GM12878 (cell line): ENCODE measurements at regions not wholly inside any gene's neighbourhood (a gene's known extent, or its start where the extent isn't known, plus 50 kb on each side); places are given as distances from the start of the nearest gene placed in this dataset.

ENCODE experiments used
- CTCF ChIP-seq, 3 experiments: IDR thresholded peaks in 2 of 3; conservative IDR thresholded peaks in 1 of 3; 2 replicates each; pipeline ENCODE4 v1.5.1; 2011; ENCODE audit warnings: low read depth in 3 of 3, low read length in 3 of 3, mild to moderate bottlenecking in 3 of 3, control low read depth in 2 of 3, moderate library complexity in 2 of 3, inconsistent platforms in 1 of 3, mixed read lengths in 1 of 3; ENCODE audit not compliant: control insufficient read depth in 2 of 3, insufficient read depth in 1 of 3; ENCODE audit errors: extremely low read depth in 1 of 3
- EZH2 ChIP-seq: IDR thresholded peaks from 2 replicates; pipeline ENCODE4 v1.6.1; 2012; ENCODE audit warnings: low read depth, mild to moderate bottlenecking, control low read depth, inconsistent platforms, low read length, borderline replicate concordance; ENCODE audit not compliant: control insufficient read depth
- POLR2A ChIP-seq: IDR thresholded peaks from 2 replicates; pipeline ENCODE4 v1.6.1; 2011; ENCODE audit warnings: low read depth, mild to moderate bottlenecking, low read length
- POLR2AphosphoS5 ChIP-seq: IDR thresholded peaks from 2 replicates; pipeline ENCODE4 v1.6.1; 2011; ENCODE audit warnings: mild to moderate bottlenecking, low read length, inconsistent platforms
- RFX5 ChIP-seq: IDR thresholded peaks from 2 replicates; pipeline ENCODE4 v1.6.1; 2011; ENCODE audit warnings: low read depth, low read length, improper control_type of control experiment
- SP1 ChIP-seq: IDR thresholded peaks from one replicate; pipeline ENCODE4 v1.6.1; 2011; ENCODE audit warnings: low read depth, low read length
- TAF1 ChIP-seq: IDR thresholded peaks from 2 replicates; pipeline ENCODE4 v1.6.1; 2011; ENCODE audit warnings: mild to moderate bottlenecking, low read depth, low read length, borderline replicate concordance

GRCh38 chr16:77112746-77113145 is 78.2 kb upstream of the MON1B start:
- no peak for TF ChIP-seq CTCF (IDR thresholded peaks at IDR 0.05 in 2 of 3, conservative IDR thresholded peaks at IDR 0.05 in 1 of 3; ENCODE audit: control insufficient read depth in 2 of 3, extremely low read depth in 1 of 3, insufficient read depth in 1 of 3, low read depth in 3 of 3, low read length in 3 of 3)
- no peak for TF ChIP-seq EZH2
- no peak for TF ChIP-seq RFX5
- no peak for TF ChIP-seq POLR2AphosphoS5
- no peak for TF ChIP-seq TAF1
- TF ChIP-seq POLR2A, result no peak
- no peak for TF ChIP-seq SP1
